GM12878 (cell line): ENCODE measurements at regions not wholly inside any gene's neighbourhood (a gene's known extent, or its start where the extent isn't known, plus 50 kb on each side); places are given as distances from the start of the nearest gene placed in this dataset.

ENCODE experiments used
- ATAC-seq: fragments of 200-7000 bp; cut with Tn5 transposase; 3 replicates; pipeline ENCODE4 v1.9.1; 2020; ENCODE audit warnings: mild to moderate bottlenecking, moderate library complexity
- BruUV-seq: library from RNA; stranded (reverse); fragments of 400-500 nt; replicated peaks from 2 replicates; lab custom pipeline; 2021; lab: Mats Ljungman, UMichigan
- CTCF ChIA-PET: fragments of 300-600 bp; sonication (Branson Sonifier 250); formaldehyde crosslinking; extraction: SDS; loops from one replicate; lab custom pipeline; 2021; ENCODE audit warnings: inconsistent platforms; lab: Yijun Ruan, JAX
- POLR2A ChIA-PET: fragments of 350-600 bp; formaldehyde crosslinking; extraction: SDS; loops from one replicate; lab custom pipeline; 2021; ENCODE audit warnings: inconsistent platforms; lab: Charles Lee
- RAD21 ChIA-PET: fragments of 300-600 bp; sonication (Branson Sonifier 250); formaldehyde crosslinking; loops from one replicate; lab custom pipeline; 2023; ENCODE audit warnings: antibody characterized with exemption; ENCODE audit not compliant: unreplicated experiment; lab: Charles Lee
- SMC1A ChIA-PET: fragments of 300-600 bp; sonication (Branson Sonifier 250); formaldehyde crosslinking; loops from one replicate; lab custom pipeline; 2023; ENCODE audit not compliant: unreplicated experiment, uncharacterized antibody; lab: Charles Lee
- DNase-seq: peaks from one replicate; pipeline ENCODE4 v3.0.0-alpha.2; 2011; ENCODE audit warnings: low read depth, low spot score
- FAIRE-seq: peaks from 3 replicates; lab custom pipeline; 2011; peaks lifted over from hg19 to GRCh38; lab: Jason Lieb, UNC
- H2AFZ ChIP-seq: 2 replicates; pipeline ENCODE4 v1.6.0; 2011; ENCODE audit warnings: low read depth, low read length, control low read depth; ENCODE audit not compliant: control insufficient read depth
- H3K27ac ChIP-seq: 2 replicates; pipeline ENCODE4 v1.5.1; 2011; ENCODE audit warnings: control low read depth; ENCODE audit not compliant: control insufficient read depth, insufficient read depth
- H3K27me3 ChIP-seq, 2 experiments: replicated peaks in 1 of 2; 2 replicates each; pipeline versions ENCODE4 v1.6.0 to v1.6.1; 2011; ENCODE audit warnings: low read length in 1 of 2; ENCODE audit not compliant: control insufficient read depth in 2 of 2, insufficient read depth in 2 of 2
- H3K36me3 ChIP-seq, 2 experiments: 2 replicates each; pipeline ENCODE4 v1.5.1; 2011; ENCODE audit warnings: low read length in 1 of 2; ENCODE audit not compliant: control insufficient read depth in 2 of 2, insufficient read depth in 2 of 2
- H3K4me1 ChIP-seq: 2 replicates; pipeline ENCODE4 v1.6.1; 2011; ENCODE audit warnings: mild to moderate bottlenecking, low read length, moderate library complexity, mixed read lengths; ENCODE audit not compliant: control insufficient read depth, insufficient read depth
- H3K4me2 ChIP-seq: 2 replicates; pipeline ENCODE4 v1.6.0; 2011; ENCODE audit warnings: control low read depth; ENCODE audit not compliant: control insufficient read depth, insufficient read depth
- H3K4me3 ChIP-seq: fragments of 200-600 bp; sonication (generic); 2 replicates; pipeline ENCODE4 v1.5.1; 2016
- H3K79me2 ChIP-seq: 2 replicates; pipeline ENCODE4 v1.6.0; 2011; ENCODE audit warnings: low read length; ENCODE audit not compliant: control insufficient read depth, insufficient read depth
- H3K9ac ChIP-seq: 2 replicates; pipeline ENCODE4 v1.8.0; 2011; ENCODE audit warnings: low read length, control low read depth, mixed read lengths; ENCODE audit not compliant: control insufficient read depth, insufficient read depth
- H3K9me3 ChIP-seq: replicated peaks from 3 replicates; pipeline ENCODE4 v1.5.1; 2011; ENCODE audit warnings: mild to moderate bottlenecking, low read length; ENCODE audit not compliant: control insufficient read depth, insufficient read depth
- H4K20me1 ChIP-seq: 2 replicates; pipeline ENCODE4 v1.6.0; 2011; ENCODE audit not compliant: control insufficient read depth, insufficient read depth
- ATF3 ChIP-seq: IDR thresholded peaks from 2 replicates; pipeline ENCODE4 v1.6.1; 2011; ENCODE audit warnings: low read depth, mild to moderate bottlenecking, low read length, moderate library complexity, borderline replicate concordance; ENCODE audit errors: extremely low read depth
- BCLAF1 ChIP-seq: fragments of 450-650 bp; IDR thresholded peaks from 2 replicates; pipeline ENCODE4 v1.6.1; 2017; ENCODE audit warnings: antibody characterized with exemption, mild to moderate bottlenecking, moderate library complexity
- CREB1 ChIP-seq: IDR thresholded peaks from 2 replicates; pipeline ENCODE4 v1.6.1; 2012; ENCODE audit warnings: low read depth, mild to moderate bottlenecking, inconsistent platforms
- CUX1 ChIP-seq: IDR thresholded peaks from 2 replicates; pipeline ENCODE4 v1.6.1; 2012; ENCODE audit warnings: improper control_type of control experiment, low read depth, low read length; ENCODE audit not compliant: insufficient replicate concordance
- E2F4 ChIP-seq: IDR thresholded peaks from 2 replicates; pipeline ENCODE4 v1.6.1; 2012; ENCODE audit warnings: low read depth, low read length, improper control_type of control experiment
- IRF4 ChIP-seq: IDR thresholded peaks from 2 replicates; pipeline ENCODE4 v1.6.1; 2011; ENCODE audit warnings: low read depth, low read length
- MEF2A ChIP-seq: IDR thresholded peaks from 2 replicates; pipeline ENCODE4 v1.6.1; 2011; ENCODE audit warnings: low read depth, mild to moderate bottlenecking, low read length, moderate library complexity; ENCODE audit not compliant: insufficient read depth
- NFYB ChIP-seq: IDR thresholded peaks from 2 replicates; pipeline ENCODE4 v1.6.1; 2011; ENCODE audit warnings: low read depth, mild to moderate bottlenecking, low read length, improper control_type of control experiment, moderate library complexity; ENCODE audit not compliant: insufficient read depth
- NR2C1 ChIP-seq: fragments of 450-650 bp; IDR thresholded peaks from 2 replicates; pipeline ENCODE4 v1.6.1; 2017; ENCODE audit warnings: antibody characterized with exemption, mild to moderate bottlenecking, moderate library complexity
- NR2C2 ChIP-seq: IDR thresholded peaks from 2 replicates; pipeline ENCODE4 v1.6.1; 2011; ENCODE audit warnings: borderline replicate concordance, low read depth; ENCODE audit not compliant: control insufficient read depth, insufficient read length
- SMARCA5 ChIP-seq: fragments of 450-650 bp; IDR thresholded peaks from 2 replicates; pipeline ENCODE4 v1.6.1; 2017; ENCODE audit warnings: mild to moderate bottlenecking
- WGBS: methylation state at CpG from one replicate; pipeline ENCODE4 v1.1.6; 2016; ENCODE audit warnings: low lambda C conversion rate; ENCODE audit not compliant: insufficient replicate concordance, insufficient coverage; ENCODE audit errors: missing lambda C conversion rate; 5-methylcytosine and 5-hydroxymethylcytosine counted together
- in situ Hi-C: fragments of 300-500 bp; cut with MboI; formaldehyde crosslinking; loops from 9 replicates; pipeline ENCODE4 v1.14.3; 2018; ENCODE audit warnings: mixed read lengths
- intact Hi-C: fragments of 100-400 bp; cut with micrococcal nuclease; formaldehyde crosslinking; loops from one replicate; pipeline ENCODE4 v1.14.2; 2022; ENCODE audit not compliant: unreplicated experiment

- intact Hi-C loops (no loop called here), in situ Hi-C loops (no loop called here)
- no peak for FAIRE-seq
- RAD21 ChIA-PET = interaction anchor here (0.5 kb wide), 1 partner anchor 479 kb away, joined by 5 read pairs; no protein-coding TSS in a partner anchor
- no peak for DNase-seq
- Histone ChIP-seq H3K36me3 (no peaks in the 10 kb centered on the region), H3K4me3 (no peak overlapping the region), H3K4me2 (no peak overlapping the region), H3K79me2 (no peaks in the 10 kb centered on the region), H4K20me1 (no peaks in the 10 kb centered on the region), H3K27ac (no peak overlapping the region), H3K9ac (no peak overlapping the region), H3K27me3 (no peaks in the 10 kb centered on the region), H2AFZ (no peak overlapping the region), H3K4me1 (no peaks in the 10 kb centered on the region), H3K9me3 (no peaks in the 10 kb centered on the region)
- SMC1A ChIA-PET = interaction anchor here (0.9 to 1.7 kb wide), 3 partner anchors 20 to 178 kb away, joined by 3 to 4 read pairs (median 3); no protein-coding TSS in a partner anchor
- WGBS = 42% methylated on average over 3 of the region's 3 CpGs
- no TSS peak for BruUV-seq
- CTCF ChIA-PET = interaction anchor here (1.8 kb wide), 1 partner anchor 50 kb away, joined by 3 read pairs; no protein-coding TSS in a partner anchor
- TF ChIP-seq MEF2A (no peak), E2F4 (no peak), CREB1 (no peak), IRF4 (no peak), NFYB (no peak), BCLAF1 (no peak), NR2C2 (no peak), SMARCA5 (no peak), ATF3 (no peak), CUX1 (no peak), NR2C1 (no peak)
- no peak for ATAC-seq
- POLR2A ChIA-PET = interaction anchor here (0.6 to 1.0 kb wide), 2 partner anchors 51 to 313 kb away, joined by 3 to 4 read pairs; no protein-coding TSS in a partner anchor
These were observed 52.6 kb upstream of the JUN start for GRCh38 chr1:58836408-58836807.
